ENCODE measurements at regions not wholly inside any gene's neighbourhood (a gene's known extent, or its start where the extent isn't known, plus 50 kb on each side); places are given as distances from the start of the nearest gene placed in this dataset.

DNA sequence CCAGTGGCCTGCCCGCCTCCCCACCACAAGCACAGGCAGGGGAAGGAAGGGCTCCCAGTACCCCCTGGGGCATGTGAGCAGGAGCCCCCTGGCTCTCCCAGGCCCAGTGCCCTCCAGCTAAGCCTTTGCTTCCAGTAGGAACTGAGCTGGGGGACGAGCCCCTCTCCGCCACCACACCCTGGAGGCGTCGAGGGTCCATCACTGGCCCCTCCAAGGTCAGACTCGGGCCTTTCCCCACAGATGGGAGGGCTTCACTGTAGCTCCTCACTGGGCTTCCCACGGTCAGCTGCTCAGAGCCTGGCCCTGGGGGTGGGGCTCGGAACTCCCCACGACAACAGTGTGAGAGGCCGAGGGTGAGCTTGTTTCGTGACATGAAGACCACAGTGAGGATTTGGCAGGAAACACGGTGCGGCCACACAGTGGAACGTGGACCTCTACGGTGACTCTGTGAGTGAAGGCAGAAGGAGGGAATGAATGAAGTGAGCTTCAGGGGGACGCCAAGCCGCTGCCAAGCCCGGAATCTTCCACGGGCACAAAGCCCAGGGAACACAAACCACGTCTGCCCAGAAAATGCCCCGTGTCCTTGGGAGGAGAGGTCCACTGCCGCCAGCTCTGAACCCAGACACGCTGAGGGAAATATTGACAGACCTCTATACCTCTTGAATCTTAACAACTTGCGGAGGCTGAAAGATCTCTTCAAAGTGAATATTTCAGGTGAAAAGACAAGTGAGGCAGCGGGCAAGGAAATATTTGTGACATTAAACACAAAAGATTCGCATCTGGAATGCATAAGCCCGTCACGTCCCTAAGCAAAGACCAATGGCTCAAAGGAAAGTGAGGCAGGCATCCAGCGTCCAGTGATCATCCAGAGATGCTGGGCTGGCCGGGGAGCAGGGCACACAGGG, 144.8 kb upstream of the GPC1 start:
- no peaks in the 10 kb centered on the region for H3K4me1 ChIP-seq
- no peak for TF ChIP-seq POLR2A (IDR thresholded peaks at IDR 0.05)
- TF ChIP-seq, protein P1, sequence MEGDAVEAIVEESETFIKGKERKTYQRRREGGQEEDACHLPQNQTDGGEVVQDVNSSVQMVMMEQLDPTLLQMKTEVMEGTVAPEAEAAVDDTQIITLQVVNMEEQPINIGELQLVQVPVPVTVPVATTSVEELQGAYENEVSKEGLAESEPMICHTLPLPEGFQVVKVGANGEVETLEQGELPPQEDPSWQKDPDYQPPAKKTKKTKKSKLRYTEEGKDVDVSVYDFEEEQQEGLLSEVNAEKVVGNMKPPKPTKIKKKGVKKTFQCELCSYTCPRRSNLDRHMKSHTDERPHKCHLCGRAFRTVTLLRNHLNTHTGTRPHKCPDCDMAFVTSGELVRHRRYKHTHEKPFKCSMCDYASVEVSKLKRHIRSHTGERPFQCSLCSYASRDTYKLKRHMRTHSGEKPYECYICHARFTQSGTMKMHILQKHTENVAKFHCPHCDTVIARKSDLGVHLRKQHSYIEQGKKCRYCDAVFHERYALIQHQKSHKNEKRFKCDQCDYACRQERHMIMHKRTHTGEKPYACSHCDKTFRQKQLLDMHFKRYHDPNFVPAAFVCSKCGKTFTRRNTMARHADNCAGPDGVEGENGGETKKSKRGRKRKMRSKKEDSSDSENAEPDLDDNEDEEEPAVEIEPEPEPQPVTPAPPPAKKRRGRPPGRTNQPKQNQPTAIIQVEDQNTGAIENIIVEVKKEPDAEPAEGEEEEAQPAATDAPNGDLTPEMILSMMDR (IDR thresholded peaks at IDR 0.05) = no peak
- 88 to 90% methylated on average over 26 to 29 of the region's 30 CpGs for WGBS, 2 donors
- H3K27me3 ChIP-seq = no peaks in the 10 kb centered on the region
- H3K4me3 ChIP-seq (replicated peaks in 1 of 3) = no peak overlapping the region
- DNase-seq = no peak
- no peaks in the 10 kb centered on the region for H3K36me3 ChIP-seq
- intact Hi-C loops (cut with DNase I) = no loop called here
- H3K9me3 ChIP-seq = no peaks in the 10 kb centered on the region
- H3K27ac ChIP-seq = no peak overlapping the region

DNA sequence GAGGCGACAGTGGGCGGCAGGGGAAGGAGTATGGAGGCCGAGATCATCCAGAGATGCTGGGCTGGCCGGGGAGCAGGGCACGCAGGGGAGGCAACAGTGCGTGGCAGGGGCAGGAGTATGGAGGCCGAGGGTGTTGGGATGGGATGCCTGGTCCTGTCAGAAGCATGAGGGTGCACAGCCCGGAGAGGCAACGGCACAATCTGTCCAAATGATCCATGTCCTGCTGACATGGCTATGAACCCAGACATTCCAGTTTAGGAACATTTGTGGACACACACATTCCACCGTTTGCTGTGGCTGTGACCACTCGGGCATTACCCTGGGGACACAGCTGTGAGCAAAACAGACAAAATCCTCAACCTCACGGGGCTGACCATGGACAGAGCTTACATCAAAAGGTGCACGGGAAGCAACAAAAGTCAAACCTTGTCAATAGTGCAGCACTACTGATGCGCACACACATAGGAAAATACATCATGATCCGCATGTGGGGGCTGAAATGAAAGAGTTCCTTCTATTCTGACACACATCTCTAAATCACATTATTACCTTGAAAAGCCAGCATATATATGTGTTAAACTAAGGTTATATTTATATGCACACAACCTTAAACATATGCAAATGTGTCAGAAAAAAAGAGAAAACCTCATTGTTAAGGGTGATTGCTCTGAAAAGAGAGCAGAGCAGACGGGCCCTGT, 144.0 kb upstream of the GPC1 start:
- H3K9me3 ChIP-seq = no peaks in the 10 kb centered on the region
- intact Hi-C loops (cut with DNase I) = no loop called here
- H3K27ac ChIP-seq = no peak overlapping the region
- H3K36me3 ChIP-seq = no peaks in the 10 kb centered on the region
- WGBS, 2 donors = 66 to 69% methylated on average over 16 of the region's 16 CpGs
- DNase-seq = no peak
- no peak overlapping the region for H3K4me3 ChIP-seq (replicated peaks in 1 of 3)
- TF ChIP-seq, protein P1 (IDR thresholded peaks at IDR 0.05) = no peak
- no peak for TF ChIP-seq POLR2A (IDR thresholded peaks at IDR 0.05)
- no peaks in the 10 kb centered on the region for H3K27me3 ChIP-seq
- H3K4me1 ChIP-seq = no peaks in the 10 kb centered on the region

DNA sequence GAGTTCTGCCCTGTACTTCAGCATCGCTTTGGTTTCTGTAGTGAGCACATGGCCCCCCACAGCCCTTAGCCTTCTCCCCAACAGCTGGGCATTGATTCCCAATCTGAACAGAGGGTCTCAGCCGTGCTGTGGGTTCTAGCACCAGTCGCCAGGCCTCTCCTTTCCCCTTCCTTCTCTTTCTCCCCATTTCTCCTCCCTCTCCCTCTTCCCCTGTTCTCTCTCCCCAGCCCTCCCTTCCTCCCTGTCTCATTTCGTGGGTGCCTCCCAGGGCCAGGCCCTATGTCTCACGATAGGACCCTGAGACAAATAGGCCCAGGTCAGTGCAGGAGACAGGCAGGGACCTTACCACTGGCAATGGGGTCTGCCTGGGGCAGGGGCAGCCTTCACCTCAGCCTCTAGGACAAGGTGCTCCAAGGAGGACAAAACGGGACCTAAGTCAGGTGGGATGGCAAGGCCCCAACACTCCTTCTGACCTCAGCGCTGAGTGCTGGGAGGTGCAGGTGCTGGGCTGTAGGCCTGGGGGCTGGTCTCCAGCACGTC, 143.4 kb upstream of the GPC1 start:
- Histone ChIP-seq H3K27me3 (no peaks in the 10 kb centered on the region), H3K36me3 (no peaks in the 10 kb centered on the region), H3K9me3 (no peaks in the 10 kb centered on the region), H3K4me1 (no peaks in the 10 kb centered on the region), H3K27ac (no peak overlapping the region), H3K4me3 (replicated peaks in 1 of 3) (no peak overlapping the region)
- 70 to 86% methylated on average over 8 of the region's 8 CpGs for WGBS, 2 donors
- TF ChIP-seq, protein P1 (IDR thresholded peaks at IDR 0.05) = no peak
- TF ChIP-seq POLR2A (IDR thresholded peaks at IDR 0.05) = no peak
- intact Hi-C loops (cut with DNase I) = no loop called here
- DNase-seq = no peak

DNA sequence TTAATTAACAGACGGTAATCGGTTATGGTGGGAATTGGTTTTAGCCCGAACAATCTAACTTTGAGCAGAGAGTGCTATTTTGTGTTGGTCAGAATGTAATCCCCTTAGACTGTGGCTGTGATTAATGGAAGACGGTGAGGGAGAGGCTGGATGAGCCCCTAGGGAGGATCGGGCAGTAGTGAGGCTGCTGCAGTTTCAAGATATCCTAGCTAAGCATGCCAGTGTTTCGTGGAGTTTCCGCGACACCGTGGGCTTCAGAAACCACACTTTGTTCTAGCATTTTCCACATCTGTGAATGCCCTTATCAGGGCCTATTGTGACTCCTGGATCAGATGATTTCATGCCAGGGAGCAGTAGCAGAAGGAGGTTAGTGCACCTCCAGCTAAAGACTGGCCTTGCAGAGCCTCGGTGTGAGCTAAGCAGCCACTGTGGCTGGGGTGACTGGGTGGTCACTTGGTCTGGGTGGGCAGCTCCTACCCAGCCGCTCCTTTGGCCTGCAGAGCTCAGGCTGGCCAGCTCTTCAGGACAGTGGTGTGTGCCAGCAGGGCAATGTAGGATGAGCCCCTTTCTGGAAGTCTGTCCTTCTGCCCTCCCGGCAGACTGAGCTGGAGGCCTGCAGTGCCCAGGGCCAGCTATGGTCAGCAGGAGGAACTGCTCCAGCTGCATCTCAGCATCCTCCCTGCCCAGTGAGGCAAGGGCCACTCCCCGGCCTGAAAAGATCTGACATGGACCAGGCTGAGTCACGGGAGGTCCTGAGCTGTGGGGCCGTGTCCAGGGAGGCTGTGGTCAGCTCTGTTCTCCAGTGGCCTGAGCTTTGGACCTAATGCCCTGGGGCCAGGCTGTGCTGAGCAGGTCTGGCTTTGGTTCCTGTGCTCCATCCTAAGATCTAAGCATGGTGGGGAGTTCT, 142.6 kb upstream of the GPC1 start:
- 83 to 89% methylated on average over 10 to 13 of the region's 15 CpGs for WGBS, 2 donors
- Histone ChIP-seq H3K9me3 (no peaks in the 10 kb centered on the region), H3K4me3 (replicated peaks in 1 of 3) (no peak overlapping the region), H3K27ac (no peak overlapping the region), H3K4me1 (no peaks in the 10 kb centered on the region), H3K36me3 (no peaks in the 10 kb centered on the region), H3K27me3 (no peaks in the 10 kb centered on the region)
- no peak for DNase-seq
- intact Hi-C loops (cut with DNase I) = no loop called here
- TF ChIP-seq POLR2A (IDR thresholded peaks at IDR 0.05) = no peak
- TF ChIP-seq, protein P1 (IDR thresholded peaks at IDR 0.05) = no peak
